ENCODE measurements at regions not wholly inside any gene's neighbourhood (a gene's known extent, or its start where the extent isn't known, plus 50 kb on each side); places are given as distances from the start of the nearest gene placed in this dataset.

- no peak overlapping the region for H3K4me3 ChIP-seq (replicated peaks; ENCODE audit: insufficient read depth, low read length)
- no peaks in the 10 kb centered on the region for H3K27me3 ChIP-seq (ENCODE audit: insufficient read depth, poor library complexity, severe bottlenecking)
- TF ChIP-seq, protein P1, sequence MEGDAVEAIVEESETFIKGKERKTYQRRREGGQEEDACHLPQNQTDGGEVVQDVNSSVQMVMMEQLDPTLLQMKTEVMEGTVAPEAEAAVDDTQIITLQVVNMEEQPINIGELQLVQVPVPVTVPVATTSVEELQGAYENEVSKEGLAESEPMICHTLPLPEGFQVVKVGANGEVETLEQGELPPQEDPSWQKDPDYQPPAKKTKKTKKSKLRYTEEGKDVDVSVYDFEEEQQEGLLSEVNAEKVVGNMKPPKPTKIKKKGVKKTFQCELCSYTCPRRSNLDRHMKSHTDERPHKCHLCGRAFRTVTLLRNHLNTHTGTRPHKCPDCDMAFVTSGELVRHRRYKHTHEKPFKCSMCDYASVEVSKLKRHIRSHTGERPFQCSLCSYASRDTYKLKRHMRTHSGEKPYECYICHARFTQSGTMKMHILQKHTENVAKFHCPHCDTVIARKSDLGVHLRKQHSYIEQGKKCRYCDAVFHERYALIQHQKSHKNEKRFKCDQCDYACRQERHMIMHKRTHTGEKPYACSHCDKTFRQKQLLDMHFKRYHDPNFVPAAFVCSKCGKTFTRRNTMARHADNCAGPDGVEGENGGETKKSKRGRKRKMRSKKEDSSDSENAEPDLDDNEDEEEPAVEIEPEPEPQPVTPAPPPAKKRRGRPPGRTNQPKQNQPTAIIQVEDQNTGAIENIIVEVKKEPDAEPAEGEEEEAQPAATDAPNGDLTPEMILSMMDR (IDR thresholded peaks at IDR 0.05; ENCODE audit: insufficient read depth, low read length), result no peak
- no peak for TF ChIP-seq POLR2AphosphoS5 (IDR thresholded peaks at IDR 0.05; ENCODE audit: low read depth)
- TF ChIP-seq REST (IDR thresholded peaks at IDR 0.05; ENCODE audit: insufficient replicate concordance, low read depth), result no peak
- no peak for TF ChIP-seq SPI1 (IDR thresholded peaks at IDR 0.05; ENCODE audit: borderline replicate concordance, low read depth)
- no peak for TF ChIP-seq GABPA (IDR thresholded peaks at IDR 0.05; ENCODE audit: low read depth)
- DNase-seq (ENCODE audit: low read depth in 1 of 2, low spot score in 1 of 2), result no peak
- H3K27ac ChIP-seq (replicated peaks), result no peak overlapping the region
Measured at GRCh38 chr14:53538316-53538881, 385.3 kb upstream of the DDHD1 start.

DNA sequence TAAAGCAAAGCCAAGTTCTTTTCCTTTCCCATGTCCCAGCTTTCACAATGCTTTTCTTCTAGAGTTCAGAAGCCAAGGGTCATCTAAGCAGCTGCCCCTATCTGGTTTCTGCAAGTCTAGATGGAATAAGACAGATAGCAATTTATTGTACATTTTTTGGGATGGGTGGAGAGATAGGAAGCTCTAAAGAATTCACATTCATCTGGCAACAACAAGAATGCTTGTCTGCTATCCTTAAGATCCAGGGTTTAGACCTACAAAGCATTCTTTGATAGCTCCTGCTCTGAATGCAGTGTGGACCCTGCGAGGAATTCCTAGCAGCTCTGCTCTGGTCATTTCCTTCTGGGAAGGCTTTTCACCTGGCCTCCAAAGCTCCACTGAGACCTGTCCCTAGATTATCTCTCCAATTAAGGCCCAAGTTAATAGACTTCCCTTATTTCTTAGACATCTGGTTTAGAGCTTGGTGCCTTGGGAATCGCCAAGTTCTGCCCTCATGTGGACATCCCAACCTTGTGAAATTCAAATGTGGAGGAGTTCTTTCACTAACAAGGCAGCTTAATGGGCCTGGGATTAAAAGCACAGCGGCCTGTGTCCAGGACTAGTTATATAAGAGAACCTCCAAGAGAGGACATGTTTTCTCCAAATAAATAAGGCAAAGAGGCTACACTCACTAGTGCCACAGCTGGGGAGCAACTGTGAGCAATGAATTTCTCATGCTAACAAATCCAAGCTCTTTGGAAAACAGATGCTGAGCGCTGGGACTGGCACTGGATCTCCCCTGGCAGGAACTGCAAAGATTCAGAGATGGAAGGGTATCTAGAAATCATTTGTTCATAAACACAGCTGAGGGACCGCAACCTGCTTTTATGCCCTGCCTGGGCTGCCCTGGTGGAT is 384.5 kb upstream of the DDHD1 start:
- DNase-seq (ENCODE audit: low read depth in 1 of 2, low spot score in 1 of 2), result no peak

More for the DNA sequence above, 384.5 kb upstream of the DDHD1 start:
- no peak for TF ChIP-seq SPI1 (IDR thresholded peaks at IDR 0.05; ENCODE audit: borderline replicate concordance, low read depth)
- TF ChIP-seq, protein P1 (IDR thresholded peaks at IDR 0.05; ENCODE audit: insufficient read depth, low read length), result no peak
- TF ChIP-seq REST (IDR thresholded peaks at IDR 0.05; ENCODE audit: insufficient replicate concordance, low read depth), result no peak
- no peak for TF ChIP-seq POLR2AphosphoS5 (IDR thresholded peaks at IDR 0.05; ENCODE audit: low read depth)
- no peak for TF ChIP-seq GABPA (IDR thresholded peaks at IDR 0.05; ENCODE audit: low read depth)
- Histone ChIP-seq H3K27me3 (ENCODE audit: insufficient read depth, poor library complexity, severe bottlenecking) (no peaks in the 10 kb centered on the region), H3K27ac (replicated peaks) (no peak overlapping the region), H3K4me3 (replicated peaks; ENCODE audit: insufficient read depth, low read length) (no peak overlapping the region)

Measured in HL-60 (cell line).